Smooth muscle cell (in vitro differentiated cells): ENCODE measurements at regions not wholly inside any gene's neighbourhood (a gene's known extent, or its start where the extent isn't known, plus 50 kb on each side); places are given as distances from the start of the nearest gene placed in this dataset.

Experiments
- DNase-seq: peaks from one replicate; lab custom pipeline; 2025; ENCODE audit not compliant: unreplicated experiment; lab: John Stamatoyannopoulos, UW
- H2AFZ ChIP-seq: fragments of 200-600 bp; sonication (generic); 2 replicates; pipeline ENCODE4 v1.6.0; 2016; ENCODE audit warnings: antibody characterized with exemption, low read depth, mild to moderate bottlenecking
- H3F3A ChIP-seq: fragments of 200-600 bp; sonication (generic); 2 replicates; pipeline ENCODE4 v1.6.0; 2017; ENCODE audit warnings: antibody characterized with exemption, low read depth
- H3K27ac ChIP-seq: fragments of 200-600 bp; sonication (generic); 2 replicates; pipeline ENCODE4 v1.5.1; 2016; ENCODE audit warnings: low read depth, mild to moderate bottlenecking
- H3K27me3 ChIP-seq: fragments of 200-600 bp; sonication (generic); 2 replicates; pipeline ENCODE4 v1.6.1; 2016; ENCODE audit warnings: low read depth, mild to moderate bottlenecking
- H3K36me3 ChIP-seq: fragments of 200-600 bp; sonication (generic); 2 replicates; pipeline ENCODE4 v1.5.1; 2016; ENCODE audit warnings: low read depth
- H3K4me1 ChIP-seq: fragments of 200-600 bp; sonication (generic); 2 replicates; pipeline ENCODE4 v1.5.1; 2016; ENCODE audit warnings: low read depth
- H3K4me2 ChIP-seq: fragments of 200-600 bp; sonication (generic); 2 replicates; pipeline ENCODE4 v1.6.0; 2016; ENCODE audit warnings: mild to moderate bottlenecking
- H3K4me3 ChIP-seq: fragments of 200-600 bp; sonication (generic); 2 replicates; pipeline ENCODE4 v1.5.1; 2016; ENCODE audit warnings: mild to moderate bottlenecking
- H3K79me2 ChIP-seq: fragments of 200-600 bp; sonication (generic); 2 replicates; pipeline ENCODE4 v1.6.0; 2016; ENCODE audit warnings: low read depth, mild to moderate bottlenecking
- H3K9ac ChIP-seq: fragments of 200-600 bp; sonication (generic); 2 replicates; pipeline ENCODE4 v1.6.0; 2016; ENCODE audit warnings: low read depth
- H3K9me3 ChIP-seq: fragments of 200-600 bp; sonication (generic); replicated peaks from 2 replicates; pipeline ENCODE4 v1.5.1; 2016; ENCODE audit warnings: low read depth
- H4K20me1 ChIP-seq: fragments of 200-600 bp; sonication (generic); 2 replicates; pipeline ENCODE4 v1.6.0; 2016; ENCODE audit warnings: low read depth
- CTCF ChIP-seq: fragments of 200-600 bp; sonication (generic); IDR thresholded peaks from 2 replicates; pipeline ENCODE4 v1.5.1; 2017; ENCODE audit warnings: borderline replicate concordance, mild to moderate bottlenecking, antibody characterized with exemption; ENCODE audit not compliant: insufficient read depth, poor library complexity, severe bottlenecking
- WGBS: methylation state at CpG from one replicate; pipeline ENCODE4 v1.1.7; 2016; ENCODE audit warnings: low lambda C conversion rate; 5-methylcytosine and 5-hydroxymethylcytosine counted together

GRCh38 chr10:109343293-109343692, 580.0 kb downstream of the XPNPEP1 start:
- Histone ChIP-seq H3K36me3 (no peaks in the 10 kb centered on the region), H3K4me1 (no peaks in the 10 kb centered on the region), H4K20me1 (no peaks in the 10 kb centered on the region), H2AFZ (no peak overlapping the region), H3K27ac (no peak overlapping the region), H3K9ac (no peak overlapping the region), H3K27me3 (no peaks in the 10 kb centered on the region), H3K79me2 (no peaks in the 10 kb centered on the region), H3F3A (no peaks in the 10 kb centered on the region), H3K9me3 (no peaks in the 10 kb centered on the region), H3K4me2 (no peak overlapping the region), H3K4me3 (no peak overlapping the region)
- DNase-seq, result no peak
- 92% methylated on average over 1 of the region's 1 CpG for WGBS
- no peak for TF ChIP-seq CTCF

GRCh38 chr10:109341986-109342385, 581.3 kb downstream of the XPNPEP1 start:
- no peaks in the 10 kb centered on the region for H4K20me1 ChIP-seq
- no peaks in the 10 kb centered on the region for H3F3A ChIP-seq
- H2AFZ ChIP-seq, result no peak overlapping the region
- H3K9ac ChIP-seq, result no peak overlapping the region
- no peaks in the 10 kb centered on the region for H3K36me3 ChIP-seq
- H3K79me2 ChIP-seq, result no peaks in the 10 kb centered on the region
- H3K4me2 ChIP-seq, result no peak overlapping the region
- H3K27ac ChIP-seq, result no peak overlapping the region
- no peaks in the 10 kb centered on the region for H3K27me3 ChIP-seq
- H3K4me3 ChIP-seq, result no peak overlapping the region
- TF ChIP-seq CTCF, result no peak
- H3K4me1 ChIP-seq, result no peaks in the 10 kb centered on the region
- H3K9me3 ChIP-seq, result no peaks in the 10 kb centered on the region
- DNase-seq, result no peak

- 72% methylated on average over 3 of the region's 3 CpGs for WGBS
Observed at GRCh38 chr10:109328001-109328400, 595.3 kb downstream of the XPNPEP1 start.

More at GRCh38 chr10:109328001-109328400, 595.3 kb downstream of the XPNPEP1 start:
- no peak overlapping the region for H3K4me3 ChIP-seq
- no peak overlapping the region for H2AFZ ChIP-seq
- no peak overlapping the region for H3K27ac ChIP-seq
- no peak for DNase-seq
- no peaks in the 10 kb centered on the region for H3K79me2 ChIP-seq
- H3K4me2 ChIP-seq, result no peak overlapping the region
- no peak overlapping the region for H3K9ac ChIP-seq
- no peaks in the 10 kb centered on the region for H3K36me3 ChIP-seq
- no peak for TF ChIP-seq CTCF
- H3K4me1 ChIP-seq, result no peaks in the 10 kb centered on the region
- no peaks in the 10 kb centered on the region for H3K27me3 ChIP-seq
- H3K9me3 ChIP-seq, result no peaks in the 10 kb centered on the region
- no peaks in the 10 kb centered on the region for H4K20me1 ChIP-seq
- H3F3A ChIP-seq, result no peaks in the 10 kb centered on the region
